ENCODE measurements at regions not wholly inside any gene's neighbourhood (a gene's known extent, or its start where the extent isn't known, plus 50 kb on each side); places are given as distances from the start of the nearest gene placed in this dataset.

DNA sequence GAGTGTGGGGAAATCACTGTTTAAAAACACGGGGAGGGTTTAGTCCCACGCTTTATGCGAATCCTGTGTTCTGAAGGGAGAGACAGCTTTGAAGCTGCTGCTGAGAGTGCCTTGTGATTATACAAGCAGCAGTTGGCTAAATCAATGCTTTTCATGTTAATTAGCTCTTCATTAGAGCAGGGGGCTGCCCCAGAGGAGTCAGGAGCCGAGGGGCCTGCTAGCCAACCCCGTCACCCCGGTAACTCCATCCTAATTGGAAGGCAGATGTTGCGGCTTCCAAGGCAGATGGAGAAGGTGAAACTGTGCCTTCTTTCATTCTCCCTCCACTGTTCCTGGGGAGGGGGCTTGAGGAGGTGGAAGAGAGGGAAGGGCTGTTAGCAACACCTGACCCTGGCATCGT lies 92.4 kb upstream of the ANKRD34C start:
- no peak for TF ChIP-seq CTCF (conservative IDR thresholded peaks at IDR 0.05; ENCODE audit: low read length)
- no peak for DNase-seq (ENCODE audit: low read depth)

DNA sequence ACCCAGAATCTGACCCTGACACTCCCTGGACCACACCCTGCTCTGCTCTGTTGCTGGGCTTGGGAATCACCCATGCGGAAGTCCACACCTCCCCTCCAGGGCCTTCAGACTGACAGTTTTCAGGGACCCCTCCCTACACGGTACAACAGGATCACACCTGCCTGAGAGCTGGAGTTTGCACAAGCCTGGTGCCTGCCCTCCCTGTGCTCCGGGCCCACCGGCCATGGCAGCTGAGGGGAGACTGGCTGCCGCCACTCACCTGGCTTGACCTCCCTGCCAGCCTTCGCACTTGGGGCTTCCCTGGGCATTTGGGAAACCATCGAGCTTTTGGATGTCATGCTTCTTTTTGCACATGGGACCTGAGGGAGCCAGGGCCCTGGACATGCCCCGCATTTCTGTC lies 95.9 kb upstream of the ANKRD34C start:
- TF ChIP-seq CTCF (conservative IDR thresholded peaks at IDR 0.05; ENCODE audit: low read length), result no peak
- DNase-seq (ENCODE audit: low read depth), result no peak
- no peak overlapping the region for H3K4me3 ChIP-seq (ENCODE audit: low read length)

More for the DNA sequence above, 92.4 kb upstream of the ANKRD34C start:
- H3K4me3 ChIP-seq (ENCODE audit: low read length), result no peak overlapping the region

DNA sequence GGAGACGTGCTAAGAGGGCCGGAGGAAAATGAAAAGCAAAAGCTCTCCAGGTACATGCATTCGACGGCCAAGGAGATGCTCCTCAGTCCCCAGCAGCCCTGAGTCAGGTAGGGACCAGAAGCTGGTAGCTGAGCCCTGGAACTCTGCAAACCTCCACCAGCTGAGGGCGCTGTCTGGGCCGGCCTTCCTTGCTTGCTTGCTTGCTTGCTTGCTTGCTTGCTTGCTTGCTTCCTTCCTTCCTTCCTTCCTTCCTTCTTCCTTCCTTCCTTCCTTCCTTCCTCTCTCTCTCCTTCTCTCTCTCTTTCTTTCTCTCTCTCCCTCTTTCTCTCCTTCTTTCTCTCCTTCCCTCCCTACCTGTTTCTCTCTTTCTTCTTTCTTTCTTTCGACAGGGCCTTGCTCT lies 94.6 kb upstream of the RASGRF1 start:
- TF ChIP-seq CTCF (conservative IDR thresholded peaks at IDR 0.05; ENCODE audit: low read length), result peak; percentile 19; the same call in 1 of the 2 replicates
- DNase-seq (ENCODE audit: low read depth), result no peak
- no peak overlapping the region for H3K4me3 ChIP-seq (ENCODE audit: low read length)

DNA sequence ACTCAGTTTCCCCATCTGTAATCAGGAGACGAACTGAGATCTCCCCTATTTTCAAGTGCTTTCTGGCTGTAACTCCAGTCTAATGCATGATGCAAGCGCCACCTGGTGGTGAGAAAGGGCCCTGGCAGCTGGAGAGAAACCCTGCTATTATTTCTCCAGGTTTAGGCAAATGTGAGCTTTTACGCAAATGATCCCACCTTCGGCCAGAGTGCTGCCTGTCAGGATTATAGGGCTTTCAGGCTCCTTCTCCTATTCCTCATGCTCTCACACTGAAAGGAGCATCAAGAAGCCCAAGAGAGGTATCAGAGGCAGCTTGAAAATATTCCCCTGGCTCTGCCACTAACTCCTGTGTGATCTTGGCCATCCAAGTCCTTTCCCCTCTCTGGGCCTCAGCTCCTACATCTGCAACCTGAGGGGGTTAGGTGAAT lies 93.9 kb upstream of the RASGRF1 start:
- DNase-seq (ENCODE audit: low read depth), result peak; percentile 55
- no peak overlapping the region for H3K4me3 ChIP-seq (ENCODE audit: low read length)
- TF ChIP-seq CTCF (conservative IDR thresholded peaks at IDR 0.05; ENCODE audit: low read length), result peak; percentile 95

DNA sequence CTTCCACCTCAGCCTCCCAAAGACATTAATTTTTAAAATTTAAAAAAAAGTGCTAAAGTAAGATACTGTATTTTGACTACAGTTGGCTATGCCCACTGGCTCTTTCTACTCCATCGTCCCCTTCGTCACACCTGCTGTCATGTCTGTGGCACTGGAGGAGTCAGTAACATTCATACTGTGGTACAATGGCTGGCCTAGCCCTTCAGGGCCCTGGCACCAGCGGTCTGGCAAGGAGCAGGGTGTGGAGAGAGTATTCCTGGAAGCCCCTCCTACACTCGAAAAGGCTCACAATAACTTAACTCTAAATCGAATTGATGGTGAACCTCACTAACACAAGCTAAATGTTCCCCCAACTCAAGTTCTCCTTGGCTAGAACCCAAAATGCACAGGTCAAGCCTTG lies 89.7 kb upstream of the RASGRF1 start:
- no peak overlapping the region for H3K4me3 ChIP-seq (ENCODE audit: low read length)
- no peak for TF ChIP-seq CTCF (conservative IDR thresholded peaks at IDR 0.05; ENCODE audit: low read length)
- no peak for DNase-seq (ENCODE audit: low read depth)

GRCh38 chr15:79179597-79179996 lies 89.0 kb upstream of the RASGRF1 start:
- TF ChIP-seq CTCF (conservative IDR thresholded peaks at IDR 0.05; ENCODE audit: low read length), result no peak
- no peak for DNase-seq (ENCODE audit: low read depth)
- no peak overlapping the region for H3K4me3 ChIP-seq (ENCODE audit: low read length)

- no peak overlapping the region for H3K4me3 ChIP-seq (ENCODE audit: low read length)
- no peak for DNase-seq (ENCODE audit: low read depth)
- no peak for TF ChIP-seq CTCF (conservative IDR thresholded peaks at IDR 0.05; ENCODE audit: low read length)
These were observed 88.6 kb upstream of the RASGRF1 start for GRCh38 chr15:79179108-79179561.

Data from AG10803 (cell line).